RKO (cell line): ENCODE measurements at regions not wholly inside any gene's neighbourhood (a gene's known extent, or its start where the extent isn't known, plus 50 kb on each side); places are given as distances from the start of the nearest gene placed in this dataset.
"Not testable (repeated sequence)": the region's sequence is repeated elsewhere in the genome, so short reads cannot be mapped to it uniquely, and the experiment has no call there.

ENCODE experiments used
- DNase-seq: peaks from one replicate; pipeline ENCODE4 v3.0.0-alpha.2; 2016; ENCODE audit warnings: low spot score

- no peak for DNase-seq
Measured at GRCh38 chr11:41519696-41520095, 60.2 kb upstream of the LRRC4C start.

GRCh38 chr11:41522391-41522790 lies 62.9 kb upstream of the LRRC4C start:
- DNase-seq: peak; percentile 1

GRCh38 chr11:41522899-41523672 lies 63.6 kb upstream of the LRRC4C start:
- DNase-seq: no peak

GRCh38 chr11:41527530-41527929 lies 68.1 kb upstream of the LRRC4C start:
- no peak for DNase-seq

- DNase-seq: no peak
Measured at GRCh38 chr11:41532413-41532812, 73.0 kb upstream of the LRRC4C start.

- DNase-seq: no peak
Measured at GRCh38 chr11:41533761-41534160, 74.3 kb upstream of the LRRC4C start.

GRCh38 chr11:41534391-41534790 lies 74.9 kb upstream of the LRRC4C start:
- no peak for DNase-seq

GRCh38 chr11:41534861-41535260 lies 75.4 kb upstream of the LRRC4C start:
- no peak for DNase-seq

- no peak for DNase-seq
Measured at GRCh38 chr11:41536021-41536568, 76.6 kb upstream of the LRRC4C start.

- DNase-seq: not testable (repeated sequence)
Measured at GRCh38 chr11:41544902-41545301, 85.5 kb upstream of the LRRC4C start.

GRCh38 chr11:41578421-41579051 lies 119.1 kb upstream of the LRRC4C start:
- DNase-seq: peak; percentile 4

GRCh38 chr11:41579546-41579945 lies 120.1 kb upstream of the LRRC4C start:
- DNase-seq: no peak

- no peak for DNase-seq
Measured at GRCh38 chr11:41609511-41609910, 150.1 kb upstream of the LRRC4C start.

GRCh38 chr11:41612415-41612814 lies 153.0 kb upstream of the LRRC4C start:
- peak; percentile 18 for DNase-seq

- no peak for DNase-seq
Measured at GRCh38 chr11:41613326-41613725, 153.9 kb upstream of the LRRC4C start.

- DNase-seq: no peak
Measured at GRCh38 chr11:41622707-41623359, 163.4 kb upstream of the LRRC4C start.

GRCh38 chr11:41659985-41660384 lies 200.5 kb upstream of the LRRC4C start:
- DNase-seq: no peak

- DNase-seq: no peak
Measured at GRCh38 chr11:41660585-41660984, 201.1 kb upstream of the LRRC4C start.

- DNase-seq: no peak
Measured at GRCh38 chr11:41665441-41666360, 206.2 kb upstream of the LRRC4C start.

GRCh38 chr11:41666951-41667653 lies 207.7 kb upstream of the LRRC4C start:
- DNase-seq: no peak

GRCh38 chr11:41675205-41675604 lies 215.8 kb upstream of the LRRC4C start:
- no peak for DNase-seq
